Breast epithelium (tissue), 4 donors: ENCODE measurements at regions not wholly inside any gene's neighbourhood (a gene's known extent, or its start where the extent isn't known, plus 50 kb on each side); places are given as distances from the start of the nearest gene placed in this dataset.
"Not testable (repeated sequence)": the region's sequence is repeated elsewhere in the genome, so short reads cannot be mapped to it uniquely, and the experiment has no call there.

Experiments
- DNase-seq, 2 donors: peaks; one replicate each; pipeline ENCODE4 v3.0.0-alpha.2; 2019; ENCODE audit warnings: low spot score in 2 of 2
- H3K27ac ChIP-seq, 2 donors: fragments of 200-600 bp; sonication (generic) in 1 of 2; one replicate each; pipeline ENCODE4 v1.5.1; 2016 to 2019; ENCODE audit warnings: mild to moderate bottlenecking in 1 of 2
- H3K27me3 ChIP-seq, 2 donors: fragments of 200-600 bp; sonication (generic) in 1 of 2; one replicate each; pipeline versions ENCODE4 v1.5.1 to v1.6.0; 2017 to 2019; ENCODE audit warnings: control low read depth in 1 of 2, mild to moderate bottlenecking in 1 of 2
- H3K36me3 ChIP-seq: fragments of 200-600 bp; one replicate; pipeline ENCODE4 v1.5.1; 2019
- H3K4me1 ChIP-seq, 2 donors: fragments of 200-600 bp; sonication (generic); one replicate each; pipeline ENCODE4 v1.5.1; 2016 to 2019; ENCODE audit warnings: control low read depth in 1 of 2
- H3K4me3 ChIP-seq, 3 donors: fragments of 200-600 bp; sonication (generic); 1 replicate in 2 of 3; 2 replicates in 1 of 3; pipeline ENCODE4 v1.5.1; 2016 to 2019; ENCODE audit warnings: mild to moderate bottlenecking in 3 of 3, moderate library complexity in 2 of 3
- H3K9me3 ChIP-seq, 2 donors: fragments of 200-600 bp; sonication (generic) in 1 of 2; one replicate each; pipeline ENCODE4 v1.5.1; 2016 to 2019; ENCODE audit warnings: control low read depth in 1 of 2
- CTCF ChIP-seq, 3 donors: fragments of 450-650 bp; IDR thresholded peaks; one replicate each; pipeline ENCODE4 v1.5.1; 2016 to 2017; ENCODE audit warnings: antibody characterized with exemption in 3 of 3, mild to moderate bottlenecking in 3 of 3, moderate library complexity in 3 of 3
- POLR2A ChIP-seq: fragments of 450-650 bp; IDR thresholded peaks from one replicate; pipeline ENCODE4 v1.6.1; 2016; ENCODE audit warnings: antibody characterized with exemption, mild to moderate bottlenecking, moderate library complexity
- POLR2AphosphoS5 ChIP-seq, 3 donors: sonication (generic); formaldehyde crosslinking; IDR thresholded peaks; one replicate each; pipeline ENCODE4 v1.6.1; 2017; ENCODE audit warnings: antibody characterized with exemption in 3 of 3
- intact Hi-C: fragments of 100-400 bp; cut with DNase I; formaldehyde crosslinking; loops from one replicate; pipeline ENCODE4 v1.15.1; 2023; ENCODE audit warnings: low total_unique reads

GRCh38 chr7:93663561-93664299 lies 89.2 kb upstream of the CALCR start:
- TF ChIP-seq CTCF (IDR thresholded peaks at IDR 0.05): no peak
- no peak for TF ChIP-seq POLR2AphosphoS5 (IDR thresholded peaks at IDR 0.05)
- no peak for TF ChIP-seq POLR2A
- Histone ChIP-seq H3K4me1 (no peaks in the 10 kb centered on the region), H3K9me3 (no peaks in the 10 kb centered on the region), H3K27ac (no peak overlapping the region), H3K36me3 (no peaks in the 10 kb centered on the region), H3K4me3 (no peak overlapping the region), H3K27me3 (no peaks in the 10 kb centered on the region)
- intact Hi-C loops: no loop called here
- no peak for DNase-seq

- intact Hi-C loops, H3K9me3 ChIP-seq, H3K27ac ChIP-seq, H3K36me3 ChIP-seq, H3K27me3 ChIP-seq, H3K4me1 ChIP-seq, DNase-seq, H3K4me3 ChIP-seq: not testable (repeated sequence)
These were observed 83.6 kb upstream of the CALCR start for GRCh38 chr7:93658163-93658562.

GRCh38 chr7:93651603-93652159 lies 77.2 kb upstream of the CALCR start:
- Histone ChIP-seq H3K9me3 (no peaks in the 10 kb centered on the region), H3K36me3 (no peaks in the 10 kb centered on the region), H3K4me3 (no peak overlapping the region), H3K27ac (no peak overlapping the region), H3K27me3 (no peaks in the 10 kb centered on the region), H3K4me1 (no peaks in the 10 kb centered on the region)
- intact Hi-C loops: no loop called here
- TF ChIP-seq CTCF (IDR thresholded peaks at IDR 0.05): no peak
- no peak for TF ChIP-seq POLR2AphosphoS5 (IDR thresholded peaks at IDR 0.05)
- TF ChIP-seq POLR2A: no peak
- DNase-seq: no peak

- no peaks in the 10 kb centered on the region for H3K27me3 ChIP-seq
- H3K27ac ChIP-seq: no peak overlapping the region
- no peaks in the 10 kb centered on the region for H3K36me3 ChIP-seq
- no peak for TF ChIP-seq CTCF (IDR thresholded peaks at IDR 0.05)
- no peak for TF ChIP-seq POLR2A
- no peak for TF ChIP-seq POLR2AphosphoS5 (IDR thresholded peaks at IDR 0.05)
- intact Hi-C loops: no loop called here
- H3K4me1 ChIP-seq: no peaks in the 10 kb centered on the region
- no peaks in the 10 kb centered on the region for H3K9me3 ChIP-seq
- H3K4me3 ChIP-seq: no peak overlapping the region
- no peak for DNase-seq
These were observed 72.0 kb upstream of the CALCR start for GRCh38 chr7:93646538-93646937.

- H3K27ac ChIP-seq: no peak overlapping the region
- TF ChIP-seq CTCF (IDR thresholded peaks at IDR 0.05) (no peak), POLR2A (no peak), POLR2AphosphoS5 (IDR thresholded peaks at IDR 0.05) (no peak)
- H3K4me3 ChIP-seq: no peak overlapping the region
- no peaks in the 10 kb centered on the region for H3K9me3 ChIP-seq
- no peaks in the 10 kb centered on the region for H3K4me1 ChIP-seq
- DNase-seq: no peak
- intact Hi-C loops: no loop called here
- H3K27me3 ChIP-seq: no peaks in the 10 kb centered on the region
- peaks cover 6% of the 10 kb centered on the region for H3K36me3 ChIP-seq
These were observed 61.8 kb upstream of the CALCR start for GRCh38 chr7:93636276-93636675.
